ENCODE measurements at regions not wholly inside any gene's neighbourhood (a gene's known extent, or its start where the extent isn't known, plus 50 kb on each side); places are given as distances from the start of the nearest gene placed in this dataset.
"Not testable (repeated sequence)": the region's sequence is repeated elsewhere in the genome, so short reads cannot be mapped to it uniquely, and the experiment has no call there.

GRCh38 chr13:16149415-16149814, 3032.2 kb downstream of the TUBA3C start:
- not testable (repeated sequence) for TF ChIP-seq CTCF (IDR thresholded peaks at IDR 0.05; ENCODE audit: low read length); EZH2phosphoT487 (IDR thresholded peaks at IDR 0.05; ENCODE audit: low read length); EZH2 (optimal IDR thresholded peaks at IDR 0.05; ENCODE audit: low read depth, low read length)

Data from MM.1S (cell line).